ENCODE measurements at regions not wholly inside any gene's neighbourhood (a gene's known extent, or its start where the extent isn't known, plus 50 kb on each side); places are given as distances from the start of the nearest gene placed in this dataset.

- DNase-seq: no peak
- WGBS (ENCODE audit: low lambda C conversion rate): 2% methylated on average over 1 of the region's 1 CpG
Measured at GRCh38 chr15:54790693-54791092, 406.0 kb downstream of the RSL24D1 start.

More at GRCh38 chr15:54790693-54791092, 406.0 kb downstream of the RSL24D1 start:
- no peak overlapping the region for H3K9ac ChIP-seq
- H3K9me2 ChIP-seq: no peaks in the 10 kb centered on the region
- no peaks in the 10 kb centered on the region for H3K9me3 ChIP-seq
- H3K79me2 ChIP-seq (ENCODE audit: insufficient read depth): no peaks in the 10 kb centered on the region
- no peak for TF ChIP-seq USF2 (IDR thresholded peaks at IDR 0.05; ENCODE audit: borderline replicate concordance, low read depth, low read length)
- TF ChIP-seq REST (IDR thresholded peaks at IDR 0.05; ENCODE audit: low read depth, low read length): no peak
- no peak for TF ChIP-seq FOXM1 (IDR thresholded peaks at IDR 0.05; ENCODE audit: low read depth)
- no peak for TF ChIP-seq RAD21 (IDR thresholded peaks at IDR 0.05; ENCODE audit: low read length)
- TF ChIP-seq TCF12 (IDR thresholded peaks at IDR 0.05): no peak
- TF ChIP-seq CHD2 (IDR thresholded peaks at IDR 0.05; ENCODE audit: low read length, partially characterized antibody): no peak
- no peak for TF ChIP-seq NFIC (IDR thresholded peaks at IDR 0.05; ENCODE audit: borderline replicate concordance)
- TF ChIP-seq SMC3 (IDR thresholded peaks at IDR 0.05; ENCODE audit: low read depth, low read length): no peak
- no peak for TF ChIP-seq ELF1 (IDR thresholded peaks at IDR 0.05)
- no peak for TF ChIP-seq TEAD4 (IDR thresholded peaks at IDR 0.05; ENCODE audit: borderline replicate concordance, insufficient read depth)
- no peak for TF ChIP-seq CTCF (IDR thresholded peaks at IDR 0.05)
- TF ChIP-seq SIN3A (IDR thresholded peaks at IDR 0.05; ENCODE audit: borderline replicate concordance, low read depth, low read length): no peak
- no peak for TF ChIP-seq RCOR1 (IDR thresholded peaks at IDR 0.05; ENCODE audit: low read length)
- TF ChIP-seq FOSL2 (IDR thresholded peaks at IDR 0.05; ENCODE audit: borderline replicate concordance, low read depth): no peak
- TF ChIP-seq, protein P1, sequence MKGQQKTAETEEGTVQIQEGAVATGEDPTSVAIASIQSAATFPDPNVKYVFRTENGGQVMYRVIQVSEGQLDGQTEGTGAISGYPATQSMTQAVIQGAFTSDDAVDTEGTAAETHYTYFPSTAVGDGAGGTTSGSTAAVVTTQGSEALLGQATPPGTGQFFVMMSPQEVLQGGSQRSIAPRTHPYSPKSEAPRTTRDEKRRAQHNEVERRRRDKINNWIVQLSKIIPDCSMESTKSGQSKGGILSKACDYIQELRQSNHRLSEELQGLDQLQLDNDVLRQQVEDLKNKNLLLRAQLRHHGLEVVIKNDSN (IDR thresholded peaks at IDR 0.05; ENCODE audit: borderline replicate concordance, low read depth): no peak
- TF ChIP-seq FOXJ3 (CRISPR knock-in tag; IDR thresholded peaks at IDR 0.05): no peak
- no peak for TF ChIP-seq TAF1 (IDR thresholded peaks at IDR 0.05; ENCODE audit: borderline replicate concordance, low read depth, low read length)
- TF ChIP-seq JUND (IDR thresholded peaks at IDR 0.05): no peak
- TF ChIP-seq, protein P2, sequence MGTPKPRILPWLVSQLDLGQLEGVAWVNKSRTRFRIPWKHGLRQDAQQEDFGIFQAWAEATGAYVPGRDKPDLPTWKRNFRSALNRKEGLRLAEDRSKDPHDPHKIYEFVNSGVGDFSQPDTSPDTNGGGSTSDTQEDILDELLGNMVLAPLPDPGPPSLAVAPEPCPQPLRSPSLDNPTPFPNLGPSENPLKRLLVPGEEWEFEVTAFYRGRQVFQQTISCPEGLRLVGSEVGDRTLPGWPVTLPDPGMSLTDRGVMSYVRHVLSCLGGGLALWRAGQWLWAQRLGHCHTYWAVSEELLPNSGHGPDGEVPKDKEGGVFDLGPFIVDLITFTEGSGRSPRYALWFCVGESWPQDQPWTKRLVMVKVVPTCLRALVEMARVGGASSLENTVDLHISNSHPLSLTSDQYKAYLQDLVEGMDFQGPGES (IDR thresholded peaks at IDR 0.05; ENCODE audit: low read depth, low read length): no peak
- TF ChIP-seq EZH2phosphoT487 (IDR thresholded peaks at IDR 0.05; ENCODE audit: borderline replicate concordance, low read depth): no peak
- H3K27me3 ChIP-seq (ENCODE audit: insufficient read depth): no peaks in the 10 kb centered on the region
- ChIA-PET CTCF (no interaction called here), POLR2A (no interaction called here)
- no peaks in the 10 kb centered on the region for H4K20me1 ChIP-seq (ENCODE audit: insufficient read depth)
- no peaks in the 10 kb centered on the region for H3K4me1 ChIP-seq (ENCODE audit: control insufficient read depth in 1 of 2, insufficient read depth in 2 of 2, low read depth in 1 of 2, low read length in 1 of 2)
- no peak overlapping the region for H3K4me2 ChIP-seq
- H2AFZ ChIP-seq (ENCODE audit: low read depth): no peak overlapping the region
- H3K4me3 ChIP-seq (ENCODE audit: low read depth in 2 of 2, low read length in 1 of 2): no peak overlapping the region
- H3F3A ChIP-seq (replicated peaks; ENCODE audit: insufficient read depth): no peaks in the 10 kb centered on the region
- no peak overlapping the region for H3K27ac ChIP-seq (ENCODE audit: low read depth in 2 of 2, low read length in 1 of 2)
- H3K36me3 ChIP-seq (replicated peaks in 1 of 2; ENCODE audit: control insufficient read depth in 1 of 2, insufficient read depth in 2 of 2, low read length in 1 of 2): no peaks in the 10 kb centered on the region
